SK-N-SH (cell line): ENCODE measurements at regions not wholly inside any gene's neighbourhood (a gene's known extent, or its start where the extent isn't known, plus 50 kb on each side); places are given as distances from the start of the nearest gene placed in this dataset.

Experiments used
- CTCF ChIP-seq: fragments of 200-600 bp; sonication (generic); IDR thresholded peaks from 2 replicates; pipeline ENCODE4 v1.6.1; 2017; ENCODE audit warnings: antibody characterized with exemption, mild to moderate bottlenecking, moderate library complexity
- EZH2phosphoT487 ChIP-seq: fragments of 200-600 bp; sonication (generic); IDR thresholded peaks from 2 replicates; pipeline ENCODE4 v1.6.1; 2017; ENCODE audit warnings: low read depth, mixed run types, mild to moderate bottlenecking, antibody characterized with exemption, moderate library complexity, borderline replicate concordance
- GABPA ChIP-seq: IDR thresholded peaks from 2 replicates; pipeline ENCODE4 v1.4.0; 2012; ENCODE audit warnings: low read depth, mild to moderate bottlenecking
- RAD21 ChIP-seq: IDR thresholded peaks from 2 replicates; pipeline ENCODE4 v1.6.1; 2012; ENCODE audit warnings: mild to moderate bottlenecking, low read length
- RCOR1 ChIP-seq: fragments of 150-350 bp; IDR thresholded peaks from 2 replicates; pipeline ENCODE4 v1.6.1; 2017; ENCODE audit warnings: antibody characterized with exemption, low read length
- RFX5 ChIP-seq: IDR thresholded peaks from 2 replicates; pipeline ENCODE4 v1.6.1; 2012; ENCODE audit warnings: mild to moderate bottlenecking, improper control_type of control experiment, low read length
- SIN3A ChIP-seq: IDR thresholded peaks from 2 replicates; pipeline ENCODE4 v1.6.1; 2012; ENCODE audit warnings: low read depth, mild to moderate bottlenecking, low read length, moderate library complexity, borderline replicate concordance
- TAF1 ChIP-seq: IDR thresholded peaks from 2 replicates; pipeline ENCODE4 v1.6.1; 2012; ENCODE audit warnings: low read depth, mild to moderate bottlenecking, low read length, moderate library complexity, borderline replicate concordance
- USF2 ChIP-seq: fragments of 150-350 bp; IDR thresholded peaks from 2 replicates; pipeline ENCODE4 v1.6.1; 2017; ENCODE audit warnings: antibody characterized with exemption, low read length, low read depth, borderline replicate concordance

- no peak for TF ChIP-seq CTCF
- TF ChIP-seq RAD21: no peak
- TF ChIP-seq SIN3A: no peak
- no peak for TF ChIP-seq USF2
- no peak for TF ChIP-seq EZH2phosphoT487
- no peak for TF ChIP-seq TAF1
- TF ChIP-seq RFX5: no peak
- TF ChIP-seq GABPA: no peak
- no peak for TF ChIP-seq RCOR1
These were observed 210.0 kb downstream of the SHOX start for GRCh38 chrX:840556-840955.
